ENCODE measurements at regions not wholly inside any gene's neighbourhood (a gene's known extent, or its start where the extent isn't known, plus 50 kb on each side); places are given as distances from the start of the nearest gene placed in this dataset.

GRCh38 chr19:23571175-23571574 is 115.8 kb downstream of the ZNF675 start:
- TF ChIP-seq CAMTA2 (CRISPR knock-in tag; conservative IDR thresholded peaks at IDR 0.05) (no peak), ZBTB1 (CRISPR knock-in tag; IDR thresholded peaks at IDR 0.05; ENCODE audit: borderline replicate concordance, low read depth) (no peak)
